T-cell (primary cell): ENCODE measurements at regions not wholly inside any gene's neighbourhood (a gene's known extent, or its start where the extent isn't known, plus 50 kb on each side); places are given as distances from the start of the nearest gene placed in this dataset.

ENCODE experiments used
- ATAC-seq, 4 experiments: fragments of 200-7000 bp in 3 of 4; fragments of 150-1000 bp in 1 of 4; cut with Tn5 transposase; replicated peaks in 1 of 4; 1 replicate in 3 of 4; 2 replicates in 1 of 4; pipeline ENCODE4 v1.10.0; 2021; ENCODE audit warnings: moderate library complexity in 3 of 4, mild to moderate bottlenecking in 2 of 4, moderate number of reproducible peaks in 1 of 4
- CTCF ChIA-PET, 2 donors: fragments of 300-600 bp; sonication (Branson Sonifier 250); formaldehyde crosslinking; loops; one replicate each; lab custom pipeline; 2022; ENCODE audit warnings: antibody characterized with exemption in 2 of 2; lab: Charles Lee
- POLR2A ChIA-PET, 2 donors: fragments of 300-600 bp; sonication (Branson Sonifier 250); formaldehyde crosslinking; loops; one replicate each; lab custom pipeline; 2022; ENCODE audit warnings: antibody characterized with exemption in 2 of 2; lab: Charles Lee
- DNase-seq, 35 experiments: peaks; one replicate each; pipeline versions ENCODE4 v3.0.0 to v3.0.0-alpha.2; 2013 to 2023
- H3K27ac ChIP-seq: one replicate; pipeline ENCODE4 v1.5.1; 2013; ENCODE audit warnings: low read length
- H3K27me3 ChIP-seq, 2 experiments: replicated peaks in 1 of 2; 1 replicate in 1 of 2; 2 replicates in 1 of 2; pipeline versions ENCODE4 v1.6.1 to v1.7.0; 2013; ENCODE audit warnings: low read length in 1 of 2, mixed read lengths in 1 of 2; ENCODE audit not compliant: control insufficient read depth in 2 of 2, insufficient read depth in 2 of 2; ENCODE audit errors: extremely low read depth in 1 of 2
- H3K36me3 ChIP-seq, 2 donors: 1 replicate in 1 of 2; 2 replicates in 1 of 2; pipeline versions ENCODE4 v1.6.1 to v1.7.0; 2013; ENCODE audit warnings: low read length in 1 of 2; ENCODE audit not compliant: control insufficient read depth in 2 of 2, insufficient read depth in 1 of 2; ENCODE audit errors: extremely low read depth in 1 of 2
- H3K4me1 ChIP-seq, 2 experiments: 1 replicate in 1 of 2; 2 replicates in 1 of 2; pipeline versions ENCODE4 v1.6.1 to v1.7.0; 2013; ENCODE audit warnings: low read length in 2 of 2, mixed read lengths in 1 of 2; ENCODE audit not compliant: insufficient read depth in 2 of 2, control insufficient read depth in 1 of 2; ENCODE audit errors: extremely low read depth in 1 of 2
- H3K4me3 ChIP-seq, 2 donors: 1 replicate in 1 of 2; 2 replicates in 1 of 2; pipeline versions ENCODE4 v1.5.1 to v1.7.0; 2013; ENCODE audit warnings: mild to moderate bottlenecking in 2 of 2, low read length in 1 of 2, moderate library complexity in 1 of 2; ENCODE audit not compliant: control insufficient read depth in 1 of 2; ENCODE audit errors: extremely low read depth in 1 of 2
- H3K9me3 ChIP-seq: 2 replicates; pipeline ENCODE4 v1.7.0; 2013
- H3K27ac Mint-ChIP-seq, 2 donors: one replicate each; pipeline ENCODE4 v1.8.0; 2020 to 2021; ENCODE audit warnings: mild to moderate bottlenecking in 2 of 2, mixed read lengths in 2 of 2
- H3K27me3 Mint-ChIP-seq, 2 donors: one replicate each; pipeline ENCODE4 v1.8.0; 2021 to 2022; ENCODE audit warnings: mixed read lengths in 2 of 2
- H3K36me3 Mint-ChIP-seq: one replicate; pipeline ENCODE4 v1.8.0; 2021; ENCODE audit warnings: mixed read lengths
- H3K4me1 Mint-ChIP-seq, 3 donors: one replicate each; pipeline ENCODE4 v1.8.0; 2020 to 2022; ENCODE audit warnings: mixed read lengths in 3 of 3, mild to moderate bottlenecking in 1 of 3
- H3K4me3 Mint-ChIP-seq, 3 donors: one replicate each; pipeline ENCODE4 v1.8.0; 2020 to 2022; ENCODE audit warnings: mild to moderate bottlenecking in 3 of 3, mixed read lengths in 3 of 3, moderate library complexity in 3 of 3
- H3K9me3 Mint-ChIP-seq, 3 donors: one replicate each; pipeline ENCODE4 v1.8.0; 2020 to 2022; ENCODE audit warnings: mixed read lengths in 3 of 3
- WGBS: methylation state at CpG from one replicate; pipeline ENCODE4 v1.1.5; 2013; ENCODE audit warnings: missing lambda C conversion rate; ENCODE audit not compliant: insufficient coverage; 5-methylcytosine and 5-hydroxymethylcytosine counted together

GRCh38 chr12:127590868-127591267 is 676.1 kb upstream of the TMEM132C start:
- H3K36me3 ChIP-seq, result no peaks in the 10 kb centered on the region
- no peak overlapping the region for H3K4me3 Mint-ChIP-seq
- H3K27ac Mint-ChIP-seq, result no peak overlapping the region
- ChIA-PET POLR2A (no interaction called here), CTCF (no interaction called here)
- no peaks in the 10 kb centered on the region for H3K4me1 Mint-ChIP-seq
- H3K27ac ChIP-seq, result no peak overlapping the region
- H3K9me3 ChIP-seq, result no peaks in the 10 kb centered on the region
- H3K4me1 ChIP-seq, result no peaks in the 10 kb centered on the region
- DNase-seq (no peak), ATAC-seq (no peak)
- no peak overlapping the region for H3K4me3 ChIP-seq
- peaks cover 0 to 15% (median 0%) of the 10 kb centered on the region in 3 donors for H3K9me3 Mint-ChIP-seq
- H3K27me3 ChIP-seq, result no peaks in the 10 kb centered on the region
- no peaks in the 10 kb centered on the region for H3K27me3 Mint-ChIP-seq
- H3K36me3 Mint-ChIP-seq, result no peaks in the 10 kb centered on the region
- WGBS, result 95% methylated on average over 3 of the region's 4 CpGs

DNA sequence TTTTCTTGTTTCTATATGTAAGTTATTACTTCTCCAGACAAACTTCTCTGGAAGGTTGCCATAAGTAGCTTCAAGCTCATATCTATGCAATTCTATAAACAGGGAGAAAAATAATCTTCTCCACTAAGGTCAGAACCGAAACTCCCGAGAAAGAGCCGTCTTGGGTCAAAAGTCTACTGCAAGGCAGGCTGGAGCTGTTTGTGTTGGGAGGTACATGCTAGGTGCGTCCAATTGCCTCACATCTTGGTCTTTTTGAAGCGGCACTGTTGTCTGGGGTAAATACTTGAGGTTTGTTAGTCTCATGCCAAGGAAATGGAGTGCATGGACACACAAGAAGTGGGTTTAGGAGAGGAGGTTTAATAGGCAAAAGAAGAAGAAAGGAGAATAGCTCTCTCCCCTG is 674.7 kb upstream of the TMEM132C start:
- Histone ChIP-seq H3K36me3 (no peaks in the 10 kb centered on the region), H3K4me3 (no peak overlapping the region), H3K27ac (no peak overlapping the region), H3K4me1 (no peaks in the 10 kb centered on the region), H3K9me3 (no peaks in the 10 kb centered on the region), H3K27me3 (no peaks in the 10 kb centered on the region)
- 62% methylated on average over 4 of the region's 5 CpGs for WGBS
- DNase-seq (no peak), ATAC-seq (no peak)
- Mint-ChIP-seq H3K27ac (no peak overlapping the region), H3K4me3 (no peak overlapping the region), H3K9me3 (peaks cover 0 to 9% (median 3%) of the 10 kb centered on the region in 3 donors), H3K4me1 (no peaks in the 10 kb centered on the region), H3K36me3 (no peaks in the 10 kb centered on the region), H3K27me3 (no peaks in the 10 kb centered on the region)
- ChIA-PET POLR2A (no interaction called here), CTCF (interaction anchor here in 1 of 2 donors (0.7 kb wide), 1 partner anchor 1177 kb away, joined by 3 read pairs; no protein-coding TSS in a partner anchor)

DNA sequence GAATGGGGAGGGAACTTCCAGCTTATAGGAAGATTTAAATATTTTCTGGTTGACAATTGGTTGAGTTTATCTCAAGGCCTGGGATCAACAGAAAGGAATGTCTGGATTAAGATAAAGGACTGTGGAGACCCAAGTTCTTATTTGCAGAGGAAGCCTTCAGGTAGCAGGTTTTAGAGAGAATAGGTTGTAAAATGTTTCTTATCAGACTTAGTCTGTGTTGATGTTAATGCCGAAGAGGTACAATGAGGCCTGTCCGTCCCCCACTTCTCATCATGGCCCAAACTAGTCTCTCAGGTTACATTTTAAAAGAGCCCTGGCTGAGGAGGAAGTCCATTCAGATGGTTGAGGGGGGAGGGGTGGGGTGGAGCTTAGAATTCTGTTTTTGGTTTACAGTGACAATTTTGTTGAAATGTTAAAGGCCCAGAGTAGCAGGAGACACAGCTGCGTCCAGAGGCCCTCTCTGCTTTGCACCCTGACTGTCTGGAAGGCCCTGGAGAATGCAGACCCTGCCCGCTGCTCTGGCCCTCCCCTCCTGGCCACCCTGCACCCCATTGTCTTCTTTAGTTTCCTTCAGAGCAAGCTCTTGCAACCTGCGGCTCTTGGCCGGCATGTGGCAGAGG is 672.5 kb upstream of the TMEM132C start:
- Histone ChIP-seq H3K9me3 (no peaks in the 10 kb centered on the region), H3K36me3 (no peaks in the 10 kb centered on the region), H3K27me3 (no peaks in the 10 kb centered on the region), H3K27ac (no peak overlapping the region), H3K4me3 (no peak overlapping the region), H3K4me1 (no peaks in the 10 kb centered on the region)
- Mint-ChIP-seq H3K4me1 (no peaks in the 10 kb centered on the region), H3K27me3 (no peaks in the 10 kb centered on the region), H3K9me3 (peaks cover 0 to 10% (median 4%) of the 10 kb centered on the region in 3 donors), H3K36me3 (no peaks in the 10 kb centered on the region), H3K4me3 (no peak overlapping the region), H3K27ac (no peak overlapping the region)
- WGBS, result no CpG with 5 or more reads among the region's 6 CpGs
- ChIA-PET POLR2A (no interaction called here), CTCF (interaction anchor here in 1 of 2 donors (0.6 kb wide), 1 partner anchor 42 kb away, joined by 3 read pairs; no protein-coding TSS in a partner anchor)
- no peak for ATAC-seq
- no peak for DNase-seq

GRCh38 chr12:127595506-127595905 is 671.5 kb upstream of the TMEM132C start:
- WGBS, result 80% methylated on average over 1 of the region's 4 CpGs
- Histone ChIP-seq H3K27me3 (no peaks in the 10 kb centered on the region), H3K4me1 (no peaks in the 10 kb centered on the region), H3K27ac (no peak overlapping the region), H3K9me3 (no peaks in the 10 kb centered on the region), H3K36me3 (no peaks in the 10 kb centered on the region), H3K4me3 (no peak overlapping the region)
- Mint-ChIP-seq H3K27me3 (no peaks in the 10 kb centered on the region), H3K4me1 (no peaks in the 10 kb centered on the region), H3K4me3 (no peak overlapping the region), H3K9me3 (peaks cover 0 to 10% (median 4%) of the 10 kb centered on the region in 3 donors), H3K27ac (no peak overlapping the region), H3K36me3 (no peaks in the 10 kb centered on the region)
- no peak for DNase-seq
- ATAC-seq, result no peak
- ChIA-PET POLR2A (no interaction called here), CTCF (interaction anchor here in 1 of 2 donors (0.6 kb wide), 1 partner anchor 43 kb away, joined by 3 read pairs; no protein-coding TSS in a partner anchor)

- no peaks in the 10 kb centered on the region for H3K27me3 ChIP-seq
- H3K27me3 Mint-ChIP-seq, result no peaks in the 10 kb centered on the region
- no peak overlapping the region for H3K27ac ChIP-seq
- H3K36me3 ChIP-seq, result no peaks in the 10 kb centered on the region
- DNase-seq (no peak), ATAC-seq (no peak)
- 90% methylated on average over 4 of the region's 4 CpGs for WGBS
- H3K4me3 ChIP-seq, result no peak overlapping the region
- H3K9me3 Mint-ChIP-seq, result peaks cover 0 to 10% (median 4%) of the 10 kb centered on the region in 3 donors
- ChIA-PET CTCF (no interaction called here), POLR2A (no interaction called here)
- no peaks in the 10 kb centered on the region for H3K9me3 ChIP-seq
- no peak overlapping the region for H3K4me3 Mint-ChIP-seq
- H3K4me1 Mint-ChIP-seq, result no peaks in the 10 kb centered on the region
- no peak overlapping the region for H3K27ac Mint-ChIP-seq
- no peaks in the 10 kb centered on the region for H3K4me1 ChIP-seq
- no peaks in the 10 kb centered on the region for H3K36me3 Mint-ChIP-seq
Observed at GRCh38 chr12:127596891-127597290, 670.1 kb upstream of the TMEM132C start.

DNA sequence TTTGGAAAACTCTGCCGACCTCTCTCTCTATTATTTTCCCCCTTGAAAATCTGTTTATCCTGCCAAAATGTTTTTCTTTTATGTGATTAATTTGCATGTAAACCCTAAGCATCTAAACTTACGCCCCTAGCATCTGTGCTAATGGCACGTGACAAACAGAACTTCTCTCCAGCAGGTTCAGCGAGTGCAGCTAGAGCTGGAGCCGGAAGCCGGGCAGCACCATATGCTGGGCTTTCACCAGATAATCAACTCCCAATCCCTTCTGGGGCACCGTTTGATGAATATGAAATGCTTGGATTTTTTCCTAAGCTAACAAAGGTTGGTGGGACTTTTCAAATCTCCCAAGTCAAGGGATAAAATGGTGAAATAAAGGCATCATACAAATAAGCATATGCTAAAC is 667.5 kb upstream of the TMEM132C start:
- H3K9me3 Mint-ChIP-seq, result peaks cover 0 to 16% (median 4%) of the 10 kb centered on the region in 3 donors
- Histone ChIP-seq H3K4me1 (no peaks in the 10 kb centered on the region), H3K36me3 (no peaks in the 10 kb centered on the region), H3K27ac (no peak overlapping the region), H3K9me3 (no peaks in the 10 kb centered on the region), H3K4me3 (no peak overlapping the region), H3K27me3 (no peaks in the 10 kb centered on the region)
- no peaks in the 10 kb centered on the region for H3K4me1 Mint-ChIP-seq
- 69% methylated on average over 2 of the region's 7 CpGs for WGBS
- no peak overlapping the region for H3K4me3 Mint-ChIP-seq
- CTCF ChIA-PET, result no interaction called here
- H3K36me3 Mint-ChIP-seq, result no peaks in the 10 kb centered on the region
- ATAC-seq (no peak), DNase-seq (no peak)
- no peak overlapping the region for H3K27ac Mint-ChIP-seq
- POLR2A ChIA-PET, result no interaction called here
- no peaks in the 10 kb centered on the region for H3K27me3 Mint-ChIP-seq
